H9 (cell line): ENCODE measurements at regions not wholly inside any gene's neighbourhood (a gene's known extent, or its start where the extent isn't known, plus 50 kb on each side); places are given as distances from the start of the nearest gene placed in this dataset.

Experiments used
- DNase-seq: peaks from one replicate; pipeline ENCODE4 v3.0.0-alpha.2; 2017
- H2AFZ ChIP-seq: one replicate; pipeline ENCODE4 v1.6.1; 2013; ENCODE audit warnings: mild to moderate bottlenecking, low read length, control low read depth, moderate library complexity
- H2AK5ac ChIP-seq: 2 replicates; pipeline ENCODE4 v1.6.1; 2013; ENCODE audit warnings: low read length, control low read depth, mixed read lengths; ENCODE audit not compliant: insufficient read length
- H2BK120ac ChIP-seq: one replicate; pipeline ENCODE4 v1.6.1; 2013; ENCODE audit warnings: low read depth, mild to moderate bottlenecking, low read length, control low read depth, inconsistent platforms; ENCODE audit not compliant: poor library complexity, severe bottlenecking
- H2BK12ac ChIP-seq: 2 replicates; pipeline ENCODE4 v1.6.1; 2013; ENCODE audit warnings: low read length, control low read depth, mixed read lengths, low read depth; ENCODE audit not compliant: insufficient read length
- H2BK15ac ChIP-seq: 2 replicates; pipeline ENCODE4 v1.6.1; 2013; ENCODE audit warnings: low read depth, low read length, control low read depth
- H2BK20ac ChIP-seq: one replicate; pipeline ENCODE4 v1.6.1; 2013; ENCODE audit warnings: low read depth, mild to moderate bottlenecking, low read length, control low read depth, inconsistent platforms; ENCODE audit not compliant: poor library complexity, severe bottlenecking
- H2BK5ac ChIP-seq: 2 replicates; pipeline ENCODE4 v1.6.1; 2013; ENCODE audit warnings: low read length, control low read depth, mixed read lengths; ENCODE audit not compliant: insufficient read length
- H3K14ac ChIP-seq: 2 replicates; pipeline ENCODE4 v1.6.1; 2013; ENCODE audit warnings: low read length, control low read depth; ENCODE audit not compliant: insufficient read depth
- H3K18ac ChIP-seq: 2 replicates; pipeline ENCODE4 v1.6.1; 2013; ENCODE audit warnings: low read depth, mild to moderate bottlenecking, mixed read lengths, low read length, control low read depth; ENCODE audit not compliant: insufficient read length
- H3K23ac ChIP-seq: 2 replicates; pipeline ENCODE4 v1.6.1; 2013; ENCODE audit warnings: low read length, control low read depth, mixed read lengths, low read depth; ENCODE audit not compliant: insufficient read length
- H3K23me2 ChIP-seq: 2 replicates; pipeline ENCODE4 v1.6.1; 2013; ENCODE audit warnings: low read depth, mild to moderate bottlenecking, mixed read lengths, low read length, control low read depth; ENCODE audit not compliant: insufficient read length, poor library complexity, severe bottlenecking
- H3K27ac ChIP-seq: 2 replicates; pipeline ENCODE4 v1.5.1; 2013; ENCODE audit warnings: low read length, control low read depth, mixed read lengths, low read depth; ENCODE audit not compliant: insufficient read length
- H3K27me3 ChIP-seq: 2 replicates; pipeline ENCODE4 v1.6.1; 2013; ENCODE audit warnings: low read length, control low read depth, inconsistent platforms; ENCODE audit not compliant: insufficient read depth
- H3K4ac ChIP-seq: 2 replicates; pipeline ENCODE4 v1.6.1; 2013; ENCODE audit warnings: low read depth, mild to moderate bottlenecking, control low read depth, inconsistent platforms, low read length, moderate library complexity
- H3K4me1 ChIP-seq: 2 replicates; pipeline ENCODE4 v1.6.1; 2013; ENCODE audit warnings: low read length, control low read depth, inconsistent platforms; ENCODE audit not compliant: insufficient read depth
- H3K4me2 ChIP-seq: 2 replicates; pipeline ENCODE4 v1.6.1; 2013; ENCODE audit warnings: low read length, control low read depth, mixed read lengths; ENCODE audit not compliant: insufficient read length, insufficient read depth
- H3K56ac ChIP-seq: 2 replicates; pipeline ENCODE4 v1.6.1; 2013; ENCODE audit warnings: low read depth, mild to moderate bottlenecking, mixed read lengths, low read length, control low read depth; ENCODE audit not compliant: insufficient read length
- H3K79me1 ChIP-seq: 2 replicates; pipeline ENCODE4 v1.6.1; 2013; ENCODE audit warnings: low read depth, mild to moderate bottlenecking, moderate library complexity, low read length, control low read depth, inconsistent platforms; ENCODE audit not compliant: insufficient read depth, poor library complexity, severe bottlenecking
- H3K79me2 ChIP-seq: 2 replicates; pipeline ENCODE4 v1.6.1; 2013; ENCODE audit warnings: low read length, control low read depth, inconsistent platforms; ENCODE audit not compliant: insufficient read depth
- H3K9ac ChIP-seq: 2 replicates; pipeline ENCODE4 v1.6.1; 2013; ENCODE audit warnings: low read length, control low read depth, mixed read lengths; ENCODE audit not compliant: insufficient read length; ENCODE audit errors: extremely low read depth
- H3K9me3 ChIP-seq: one replicate; pipeline ENCODE4 v1.6.1; 2013; ENCODE audit warnings: low read depth, low read length, inconsistent platforms; ENCODE audit not compliant: control insufficient read depth
- H3T11ph ChIP-seq: one replicate; pipeline ENCODE4 v1.6.1; 2013; ENCODE audit warnings: mild to moderate bottlenecking, low read length, control low read depth, inconsistent platforms
- H4K20me1 ChIP-seq: one replicate; pipeline ENCODE4 v1.6.1; 2013; ENCODE audit not compliant: control insufficient read depth, insufficient read length, insufficient read depth
- H4K5ac ChIP-seq: 2 replicates; pipeline ENCODE4 v1.6.1; 2013; ENCODE audit warnings: low read depth, mild to moderate bottlenecking, mixed read lengths, low read length, control low read depth; ENCODE audit not compliant: insufficient read length
- H4K8ac ChIP-seq: replicated peaks from 2 replicates; pipeline ENCODE4 v1.6.1; 2013; ENCODE audit warnings: low read length, control low read depth, mixed read lengths, low read depth; ENCODE audit not compliant: insufficient read length
- H4K91ac ChIP-seq: 2 replicates; pipeline ENCODE4 v1.6.1; 2013; ENCODE audit warnings: low read depth, mild to moderate bottlenecking, moderate library complexity, mixed read lengths, low read length, control low read depth; ENCODE audit not compliant: insufficient read length
- H3K27ac Mint-ChIP-seq, 3 experiments: 2 replicates in 2 of 3; 3 replicates in 1 of 3; pipeline ENCODE4 v1.8.0; 2020 to 2021; ENCODE audit warnings: mixed read lengths in 3 of 3, mild to moderate bottlenecking in 1 of 3, moderate library complexity in 1 of 3
- H3K27me3 Mint-ChIP-seq: 2 replicates; pipeline ENCODE4 v1.8.0; 2021; ENCODE audit warnings: low read depth, mild to moderate bottlenecking, moderate library complexity, mixed read lengths
- H3K36me3 Mint-ChIP-seq, 3 experiments: 2 replicates in 2 of 3; 3 replicates in 1 of 3; pipeline ENCODE4 v1.8.0; 2020 to 2021; ENCODE audit warnings: low read depth in 3 of 3, mixed read lengths in 3 of 3; ENCODE audit not compliant: insufficient read depth in 1 of 3
- H3K4me1 Mint-ChIP-seq, 2 experiments: 2 replicates each; pipeline ENCODE4 v1.8.0; 2020; ENCODE audit warnings: mixed read lengths in 2 of 2
- H3K4me3 Mint-ChIP-seq, 2 experiments: 2 replicates in 1 of 2; 3 replicates in 1 of 2; pipeline ENCODE4 v1.8.0; 2020 to 2021; ENCODE audit warnings: mild to moderate bottlenecking in 2 of 2, mixed read lengths in 2 of 2, moderate library complexity in 1 of 2
- H3K9me3 Mint-ChIP-seq, 2 experiments: 2 replicates in 1 of 2; 3 replicates in 1 of 2; pipeline ENCODE4 v1.8.0; 2020; ENCODE audit warnings: mild to moderate bottlenecking in 2 of 2, mixed read lengths in 2 of 2, moderate library complexity in 1 of 2
- WGBS: extraction: QIAGEN DNeasy Blood & Tissue Kit; methylation state at CpG from one replicate; pipeline ENCODE4 v1.1.7; 2013; ENCODE audit warnings: missing lambda C conversion rate, low lambda C conversion rate, mixed read lengths; ENCODE audit not compliant: insufficient read length; ENCODE audit errors: extremely low coverage; 5-methylcytosine and 5-hydroxymethylcytosine counted together
- TF ChIP-seq, protein P1 (sequence below): fragments of 200-600 bp; sonication (generic); conservative IDR thresholded peaks from 3 replicates; pipeline ENCODE4 v1.8.0; 2021; ENCODE audit warnings: antibody characterized with exemption, mild to moderate bottlenecking

DNA sequence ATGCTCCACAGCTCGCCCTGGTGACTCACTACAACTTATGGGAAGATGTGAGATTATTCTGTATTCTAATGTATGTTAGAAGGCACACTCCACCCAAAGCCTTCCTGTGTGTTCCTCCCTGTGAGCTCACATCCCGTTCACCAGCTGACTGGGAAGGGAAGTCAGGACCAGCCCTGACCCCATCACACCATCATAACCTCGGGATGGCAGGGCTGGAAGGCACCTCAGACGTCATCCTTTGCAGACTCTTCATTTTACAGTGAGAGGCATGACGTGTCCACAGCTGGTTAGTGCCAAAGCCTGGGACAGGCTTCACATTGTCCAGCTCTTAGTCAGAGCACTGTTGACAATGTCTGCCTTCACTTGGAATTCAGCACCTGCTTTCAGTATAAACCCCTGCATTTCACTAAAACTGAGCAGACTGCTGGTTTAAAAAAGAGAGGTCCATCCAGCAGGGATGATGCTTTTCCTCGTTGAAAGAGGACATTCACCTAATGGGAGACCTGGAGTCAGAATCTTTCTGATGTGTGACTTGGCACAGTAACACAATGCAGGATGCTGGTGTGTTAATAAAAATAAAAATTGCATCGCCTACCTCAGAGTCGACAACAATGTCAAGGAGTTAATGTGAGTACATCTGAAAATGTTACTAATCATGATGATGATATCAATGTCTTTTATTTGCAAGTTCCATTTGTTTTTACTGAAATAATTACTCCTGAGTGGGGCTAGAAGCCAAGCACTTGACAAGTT, 418.0 kb upstream of the TNP1 start:
- H3K27me3 ChIP-seq, result peaks cover 40% of the 10 kb centered on the region
- no peak overlapping the region for H2BK5ac ChIP-seq

More for the DNA sequence above, 418.0 kb upstream of the TNP1 start:
- Histone ChIP-seq H3K18ac (no peak overlapping the region), H4K8ac (no peak overlapping the region), H3K79me1 (no peaks in the 10 kb centered on the region), H3K4me1 (no peaks in the 10 kb centered on the region), H3K4me2 (no peak overlapping the region), H2AFZ (no peak overlapping the region), H2BK15ac (no peak overlapping the region), H3K27ac (no peak overlapping the region), H2BK12ac (no peak overlapping the region), H3K9me3 (no peaks in the 10 kb centered on the region), H4K91ac (no peak overlapping the region), H3K56ac (no peak overlapping the region), H3K23ac (no peak overlapping the region), H3K14ac (no peak overlapping the region), H4K5ac (no peak overlapping the region), H3K9ac (no peak overlapping the region), H3T11ph (no peak overlapping the region), H3K79me2 (no peaks in the 10 kb centered on the region), H3K4ac (no peak overlapping the region), H2BK120ac (no peak overlapping the region), H4K20me1 (no peaks in the 10 kb centered on the region), H2BK20ac (no peak overlapping the region), H2AK5ac (no peak overlapping the region), H3K23me2 (no peaks in the 10 kb centered on the region)
- WGBS, result no CpG with 5 or more reads among the region's 8 CpGs
- peaks cover 100% of the 10 kb centered on the region for H3K27me3 Mint-ChIP-seq
- H3K27ac Mint-ChIP-seq, result no peak overlapping the region
- DNase-seq, result no peak
- no peak overlapping the region for H3K4me3 Mint-ChIP-seq
- no peaks in the 10 kb centered on the region for H3K9me3 Mint-ChIP-seq
- H3K36me3 Mint-ChIP-seq, result no peaks in the 10 kb centered on the region
- TF ChIP-seq, protein P1, sequence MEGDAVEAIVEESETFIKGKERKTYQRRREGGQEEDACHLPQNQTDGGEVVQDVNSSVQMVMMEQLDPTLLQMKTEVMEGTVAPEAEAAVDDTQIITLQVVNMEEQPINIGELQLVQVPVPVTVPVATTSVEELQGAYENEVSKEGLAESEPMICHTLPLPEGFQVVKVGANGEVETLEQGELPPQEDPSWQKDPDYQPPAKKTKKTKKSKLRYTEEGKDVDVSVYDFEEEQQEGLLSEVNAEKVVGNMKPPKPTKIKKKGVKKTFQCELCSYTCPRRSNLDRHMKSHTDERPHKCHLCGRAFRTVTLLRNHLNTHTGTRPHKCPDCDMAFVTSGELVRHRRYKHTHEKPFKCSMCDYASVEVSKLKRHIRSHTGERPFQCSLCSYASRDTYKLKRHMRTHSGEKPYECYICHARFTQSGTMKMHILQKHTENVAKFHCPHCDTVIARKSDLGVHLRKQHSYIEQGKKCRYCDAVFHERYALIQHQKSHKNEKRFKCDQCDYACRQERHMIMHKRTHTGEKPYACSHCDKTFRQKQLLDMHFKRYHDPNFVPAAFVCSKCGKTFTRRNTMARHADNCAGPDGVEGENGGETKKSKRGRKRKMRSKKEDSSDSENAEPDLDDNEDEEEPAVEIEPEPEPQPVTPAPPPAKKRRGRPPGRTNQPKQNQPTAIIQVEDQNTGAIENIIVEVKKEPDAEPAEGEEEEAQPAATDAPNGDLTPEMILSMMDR, result no peak
- H3K4me1 Mint-ChIP-seq, result no peaks in the 10 kb centered on the region
